K562 (cell line): ENCODE measurements at regions not wholly inside any gene's neighbourhood (a gene's known extent, or its start where the extent isn't known, plus 50 kb on each side); places are given as distances from the start of the nearest gene placed in this dataset.

ENCODE experiments used
- ATAC-seq: fragments of 200-7000 bp; cut with Tn5 transposase; 3 replicates; pipeline ENCODE4 v1.9.1; 2020; ENCODE audit warnings: moderate library complexity
- BruUV-seq: library from RNA; stranded (reverse); fragments of 400-500 nt; replicated peaks from 2 replicates; lab custom pipeline; 2021; lab: Mats Ljungman, UMichigan
- CTCF ChIA-PET: fragments of 300-600 bp; formaldehyde crosslinking; extraction: SDS; loops from one replicate; lab custom pipeline; 2021; ENCODE audit warnings: low intra/inter-chr PET ratio; lab: Yijun Ruan, JAX
- POLR2A ChIA-PET: fragments of 300-600, 350-650 bp; sonication (Branson Sonifier 250); formaldehyde crosslinking; extraction: SDS; loops from one replicate; lab custom pipeline; 2021; ENCODE audit warnings: antibody characterized with exemption, inconsistent platforms; lab: Yijun Ruan, JAX
- DNase-seq, 4 experiments: peaks; one replicate each; pipeline versions ENCODE4 v3.0.0 to v3.0.0-alpha.2; 2011 to 2018; ENCODE audit warnings: low spot score in 3 of 4, mixed read lengths in 3 of 4; ENCODE audit errors: extremely low read depth in 1 of 4
- FAIRE-seq: peaks from 2 replicates; lab custom pipeline; 2011; peaks lifted over from hg19 to GRCh38; lab: Jason Lieb, UNC
- H2AFZ ChIP-seq: 2 replicates; pipeline ENCODE4 v1.6.0; 2011; ENCODE audit warnings: low read depth, low read length, control low read depth, inconsistent platforms
- H3K27ac ChIP-seq: fragments of 200-600 bp; 3 replicates; pipeline ENCODE4 v1.8.0; 2011; ENCODE audit warnings: low read depth, mild to moderate bottlenecking, control low read depth, inconsistent platforms, low read length, moderate library complexity, mixed read lengths; ENCODE audit errors: extremely low read depth
- H3K27me3 ChIP-seq, 2 experiments: fragments of 300-600 bp in 1 of 2; 2 replicates in 1 of 2; 3 replicates in 1 of 2; pipeline versions ENCODE4 v1.6.0 to v1.8.0; 2011; ENCODE audit warnings: inconsistent platforms in 2 of 2, low read length in 2 of 2, mild to moderate bottlenecking in 1 of 2, mixed read lengths in 1 of 2, moderate library complexity in 1 of 2; ENCODE audit not compliant: control insufficient read depth in 2 of 2, insufficient read depth in 2 of 2
- H3K36me3 ChIP-seq: fragments of 300-600 bp; 3 replicates; pipeline ENCODE4 v1.8.0; 2011; ENCODE audit warnings: mild to moderate bottlenecking, low read length, inconsistent platforms; ENCODE audit not compliant: control insufficient read depth, insufficient read depth
- H3K4me1 ChIP-seq, 2 experiments: fragments of 200-600 bp in 1 of 2; replicated peaks in 1 of 2; 2 replicates in 1 of 2; 3 replicates in 1 of 2; pipeline versions ENCODE4 v1.5.1 to v1.8.0; 2011; ENCODE audit warnings: inconsistent platforms in 2 of 2, low read length in 2 of 2, mild to moderate bottlenecking in 1 of 2, mixed read lengths in 1 of 2, moderate library complexity in 1 of 2; ENCODE audit not compliant: control insufficient read depth in 2 of 2, insufficient read depth in 2 of 2
- H3K4me2 ChIP-seq: 2 replicates; pipeline ENCODE4 v1.6.1; 2011; ENCODE audit warnings: low read length, control low read depth, inconsistent platforms, mixed read lengths; ENCODE audit not compliant: insufficient read depth
- H3K4me3 ChIP-seq: fragments of 200-600 bp; sonication (generic), shearing (Covaris generic); 2 replicates; pipeline ENCODE4 v1.5.1; 2016; ENCODE audit warnings: control low read depth, inconsistent platforms
- H3K79me2 ChIP-seq: fragments of 200-600 bp; 3 replicates; pipeline ENCODE4 v1.8.0; 2011; ENCODE audit warnings: low read length, inconsistent platforms; ENCODE audit not compliant: control insufficient read depth, insufficient read depth
- H3K9ac ChIP-seq, 2 experiments: 2 replicates each; pipeline versions ENCODE4 v1.6.0 to v1.6.1; 2011; ENCODE audit warnings: low read depth in 2 of 2, low read length in 2 of 2, control low read depth in 1 of 2, inconsistent platforms in 1 of 2, mild to moderate bottlenecking in 1 of 2, mixed read lengths in 1 of 2; ENCODE audit not compliant: insufficient read depth in 1 of 2
- H3K9me1 ChIP-seq: one replicate; pipeline ENCODE4 v1.6.0; 2011; ENCODE audit warnings: inconsistent platforms, mild to moderate bottlenecking, low read length, moderate library complexity; ENCODE audit not compliant: control insufficient read depth, insufficient read depth
- H3K9me3 ChIP-seq: replicated peaks from 2 replicates; pipeline ENCODE4 v1.5.1; 2011; ENCODE audit warnings: low read depth, low read length, inconsistent platforms; ENCODE audit not compliant: control insufficient read depth, insufficient read depth
- H4K20me1 ChIP-seq: replicated peaks from 2 replicates; pipeline ENCODE4 v1.6.1; 2011; ENCODE audit warnings: low read length, inconsistent platforms, mixed read lengths; ENCODE audit not compliant: control insufficient read depth, insufficient read depth
- HLTF ChIP-seq: fragments of 450-650 bp; IDR thresholded peaks from 2 replicates; pipeline ENCODE4 v1.6.1; 2016
- MAFK ChIP-seq: IDR thresholded peaks from 2 replicates; pipeline ENCODE4 v1.6.1; 2011; ENCODE audit warnings: low read length, improper control_type of control experiment
- NELFE ChIP-seq: IDR thresholded peaks from 2 replicates; pipeline ENCODE4 v1.6.1; 2011; ENCODE audit warnings: mild to moderate bottlenecking; ENCODE audit not compliant: insufficient read depth, insufficient read length
- NFIC ChIP-seq: fragments of 450-650 bp; IDR thresholded peaks from 2 replicates; pipeline ENCODE4 v1.6.1; 2017; ENCODE audit warnings: mild to moderate bottlenecking, inconsistent platforms
- NONO ChIP-seq, 2 experiments: fragments of 200-400 bp in 1 of 2; fragments of 450-650 bp in 1 of 2; formaldehyde crosslinking in 1 of 2; IDR thresholded peaks; 2 replicates each; pipeline ENCODE4 v1.6.1; 2017; ENCODE audit warnings: low read depth in 2 of 2, mild to moderate bottlenecking in 2 of 2, moderate library complexity in 2 of 2, low read length in 1 of 2
- SIX5 ChIP-seq, 2 experiments: IDR thresholded peaks; 2 replicates each; pipeline ENCODE4 v1.6.1; 2011; ENCODE audit warnings: low read length in 2 of 2, borderline replicate concordance in 1 of 2, low read depth in 1 of 2, mild to moderate bottlenecking in 1 of 2, moderate library complexity in 1 of 2; ENCODE audit not compliant: insufficient read depth in 1 of 2
- TAF9B ChIP-seq: fragments of 450-650 bp; IDR thresholded peaks from 2 replicates; pipeline ENCODE4 v1.6.1; 2018; ENCODE audit warnings: mild to moderate bottlenecking; ENCODE audit not compliant: partially characterized antibody
- ZNF696 ChIP-seq: fragments of 250-450 bp; sonication (Bioruptor Pico); conservative IDR thresholded peaks from 2 replicates; pipeline ENCODE4 v1.4.0; 2020; ENCODE audit warnings: mild to moderate bottlenecking, moderate library complexity
- WGBS: fragments of 100-300 bp; shearing (Covaris generic); methylation state at CpG from one replicate; pipeline ENCODE4 v1.1.6; 2016; ENCODE audit warnings: low coverage, mixed read lengths; ENCODE audit not compliant: insufficient coverage; ENCODE audit errors: missing lambda C conversion rate; 5-methylcytosine and 5-hydroxymethylcytosine counted together
- in situ Hi-C: fragments of 300-500 bp; cut with MboI; formaldehyde crosslinking; loops from 4 replicates; pipeline ENCODE4 v1.15.0; 2018; ENCODE audit warnings: inconsistent platforms, mixed read lengths
- intact Hi-C: fragments of 100-400 bp; cut with micrococcal nuclease; formaldehyde crosslinking; loops from 2 replicates; pipeline ENCODE4 v1.14.2; 2022

DNA sequence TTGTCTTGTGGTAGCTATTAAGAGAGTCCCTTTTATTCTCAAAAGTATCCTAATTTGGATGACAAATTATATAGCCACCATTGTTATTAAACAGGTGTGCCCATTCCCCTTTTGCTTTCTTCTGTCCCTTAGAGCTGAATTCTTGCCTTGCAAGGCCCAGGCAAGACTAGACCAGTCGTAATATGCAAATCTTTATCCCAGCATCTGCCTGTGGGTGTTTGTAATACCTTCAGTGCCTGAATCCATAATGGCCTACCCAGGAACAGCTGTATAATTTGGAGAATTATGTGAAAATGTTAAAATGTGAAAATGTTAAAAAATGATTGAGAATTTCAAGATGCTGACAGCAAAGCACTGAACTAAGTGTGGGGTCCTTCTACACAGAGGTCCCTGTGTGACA is 403.0 kb upstream of the RBMS3 start:
- no peak for ATAC-seq
- POLR2A ChIA-PET, result interaction anchor here (0.6 kb wide), 1 partner anchor 9 kb away, joined by 3 read pairs; no protein-coding TSS in a partner anchor
- DNase-seq, result no peak
- no peaks in the 10 kb centered on the region for H3K9me1 ChIP-seq
- no peak overlapping the region for H3K27ac ChIP-seq
- no peak overlapping the region for H3K4me2 ChIP-seq
- H3K4me1 ChIP-seq, result no peaks in the 10 kb centered on the region
- no peak overlapping the region for H2AFZ ChIP-seq
- CTCF ChIA-PET, result no interaction called here
- H3K9me3 ChIP-seq, result no peaks in the 10 kb centered on the region; the same call in 1 of the 2 replicates
- TF ChIP-seq NFIC, result no peak
- TF ChIP-seq TAF9B, result no peak
- TF ChIP-seq MAFK, result no peak
- no peak for TF ChIP-seq HLTF
- TF ChIP-seq NONO (IDR thresholded peaks at IDR 0.05; ENCODE audit: low read depth in 2 of 2, low read length in 1 of 2), result no peak
- TF ChIP-seq NELFE, result no peak
- TF ChIP-seq SIX5 (IDR thresholded peaks at IDR 0.05; ENCODE audit: borderline replicate concordance in 1 of 2, insufficient read depth in 1 of 2, low read depth in 1 of 2, low read length in 2 of 2), result no peak
- no peak for TF ChIP-seq ZNF696 (CRISPR knock-in tag)
- no peak for FAIRE-seq
- no TSS peak for BruUV-seq
- no peaks in the 10 kb centered on the region for H3K36me3 ChIP-seq
- intact Hi-C loops, result no loop called here
- H3K4me3 ChIP-seq, result no peak overlapping the region
- no peaks in the 10 kb centered on the region for H3K27me3 ChIP-seq
- WGBS, result 0% methylated on average over 1 of the region's 1 CpG
- no peaks in the 10 kb centered on the region for H3K79me2 ChIP-seq
- no peaks in the 10 kb centered on the region for H4K20me1 ChIP-seq
- in situ Hi-C loops, result no loop called here
- H3K9ac ChIP-seq, result no peak overlapping the region
